Panc1 (cell line): ENCODE measurements at regions not wholly inside any gene's neighbourhood (a gene's known extent, or its start where the extent isn't known, plus 50 kb on each side); places are given as distances from the start of the nearest gene placed in this dataset.

Experiments
- ATAC-seq: fragments of 200-7000 bp; cut with Tn5 transposase; 2 replicates; pipeline ENCODE4 v1.9.1; 2020; ENCODE audit warnings: mild to moderate bottlenecking, moderate library complexity
- BruUV-seq: library from RNA; stranded (reverse); fragments of 400-500 nt; replicated peaks from 2 replicates; lab custom pipeline; 2021; lab: Mats Ljungman, UMichigan
- CTCF ChIA-PET: fragments of 300-600 bp; sonication (Branson Sonifier 250); formaldehyde crosslinking; loops from one replicate; lab custom pipeline; 2022; ENCODE audit warnings: antibody characterized with exemption; lab: Charles Lee
- POLR2A ChIA-PET: fragments of 300-600 bp; sonication (Branson Sonifier 250); formaldehyde crosslinking; loops from one replicate; lab custom pipeline; 2022; ENCODE audit warnings: antibody characterized with exemption; lab: Charles Lee
- DNase-seq: peaks from one replicate; pipeline ENCODE4 v3.0.0-alpha.2; 2010; ENCODE audit warnings: low read depth, low spot score
- H3K27ac ChIP-seq: 2 replicates; pipeline ENCODE4 v1.5.1; 2011; ENCODE audit warnings: mild to moderate bottlenecking, low read length, inconsistent platforms
- H3K27me3 ChIP-seq: fragments of 200-500 bp; sonication (Bioruptor generic); 2 replicates; pipeline ENCODE4 v1.6.0; 2014; ENCODE audit warnings: low read length, inconsistent platforms; ENCODE audit not compliant: control insufficient read depth, insufficient read depth
- H3K36me3 ChIP-seq: fragments of 200-500 bp; sonication (Bioruptor generic); 2 replicates; pipeline ENCODE4 v1.5.1; 2014; ENCODE audit warnings: inconsistent platforms, mild to moderate bottlenecking, low read length, moderate library complexity; ENCODE audit not compliant: control insufficient read depth, insufficient read depth
- H3K4me1 ChIP-seq: 2 replicates; pipeline ENCODE4 v1.5.1; 2011; ENCODE audit warnings: inconsistent platforms, mild to moderate bottlenecking, low read length, moderate library complexity; ENCODE audit not compliant: control insufficient read depth, insufficient read depth
- H3K4me3 ChIP-seq, 2 experiments: 2 replicates each; pipeline ENCODE4 v1.5.1; 2011 to 2012; ENCODE audit warnings: low read depth in 2 of 2, low read length in 2 of 2, mild to moderate bottlenecking in 2 of 2, inconsistent platforms in 1 of 2, moderate library complexity in 1 of 2
- H3K9me3 ChIP-seq: fragments of 200-500 bp; sonication (Bioruptor generic); 2 replicates; pipeline ENCODE4 v1.5.1; 2014; ENCODE audit warnings: low read depth, mild to moderate bottlenecking, inconsistent platforms, low read length, moderate library complexity; ENCODE audit not compliant: control insufficient read depth, insufficient read depth
- CTCF ChIP-seq: fragments of 450-650 bp; IDR thresholded peaks from 2 replicates; pipeline ENCODE4 v1.5.1; 2017; ENCODE audit warnings: mild to moderate bottlenecking
- POLR2AphosphoS5 ChIP-seq: IDR thresholded peaks from 2 replicates; pipeline ENCODE4 v1.6.1; 2012; ENCODE audit warnings: mild to moderate bottlenecking, low read depth, low read length, moderate library complexity
- REST ChIP-seq, 2 experiments: IDR thresholded peaks; 2 replicates each; pipeline ENCODE4 v1.6.1; 2011 to 2012; ENCODE audit warnings: low read depth in 2 of 2, control low read depth in 1 of 2, low read length in 1 of 2, mild to moderate bottlenecking in 1 of 2, moderate library complexity in 1 of 2; ENCODE audit not compliant: insufficient read depth in 1 of 2
- SIN3A ChIP-seq: IDR thresholded peaks from 2 replicates; pipeline ENCODE4 v1.6.1; 2012; ENCODE audit warnings: low read depth, mild to moderate bottlenecking, low read length, moderate library complexity, borderline replicate concordance; ENCODE audit not compliant: insufficient read depth
- TCF7L2 ChIP-seq: IDR thresholded peaks from 2 replicates; pipeline ENCODE4 v1.6.1; 2011; ENCODE audit warnings: mild to moderate bottlenecking, low read depth, low read length, inconsistent platforms
- in situ Hi-C: cut with HindIII; loops from 2 replicates; pipeline ENCODE4 v1.10.0; 2016; ENCODE audit warnings: low sequenced_read_pairs, low pct_unique_long_range_greater_than_20kb
- intact Hi-C: fragments of 100-400 bp; cut with micrococcal nuclease; formaldehyde crosslinking; loops from one replicate; pipeline ENCODE4 v1.10.0; 2022; ENCODE audit not compliant: unreplicated experiment

- ChIA-PET CTCF (no interaction called here), POLR2A (no interaction called here)
- no peak for ATAC-seq
- no peaks in the 10 kb centered on the region for H3K27me3 ChIP-seq
- intact Hi-C loops, result no loop called here
- DNase-seq, result no peak
- H3K4me1 ChIP-seq, result no peaks in the 10 kb centered on the region; the same call in 1 of the 2 replicates
- no TSS peak for BruUV-seq
- in situ Hi-C loops, result no loop called here
- no peak overlapping the region for H3K4me3 ChIP-seq
- no peak overlapping the region for H3K27ac ChIP-seq
- no peaks in the 10 kb centered on the region for H3K9me3 ChIP-seq
- no peaks in the 10 kb centered on the region for H3K36me3 ChIP-seq
- TF ChIP-seq CTCF (no peak), SIN3A (no peak), POLR2AphosphoS5 (no peak), TCF7L2 (no peak), REST (IDR thresholded peaks at IDR 0.05; ENCODE audit: insufficient read depth in 1 of 2, low read depth in 2 of 2, low read length in 1 of 2) (no peak)
Measured at GRCh38 chr5:39775797-39776365, 351.1 kb upstream of the DAB2 start.

DNA sequence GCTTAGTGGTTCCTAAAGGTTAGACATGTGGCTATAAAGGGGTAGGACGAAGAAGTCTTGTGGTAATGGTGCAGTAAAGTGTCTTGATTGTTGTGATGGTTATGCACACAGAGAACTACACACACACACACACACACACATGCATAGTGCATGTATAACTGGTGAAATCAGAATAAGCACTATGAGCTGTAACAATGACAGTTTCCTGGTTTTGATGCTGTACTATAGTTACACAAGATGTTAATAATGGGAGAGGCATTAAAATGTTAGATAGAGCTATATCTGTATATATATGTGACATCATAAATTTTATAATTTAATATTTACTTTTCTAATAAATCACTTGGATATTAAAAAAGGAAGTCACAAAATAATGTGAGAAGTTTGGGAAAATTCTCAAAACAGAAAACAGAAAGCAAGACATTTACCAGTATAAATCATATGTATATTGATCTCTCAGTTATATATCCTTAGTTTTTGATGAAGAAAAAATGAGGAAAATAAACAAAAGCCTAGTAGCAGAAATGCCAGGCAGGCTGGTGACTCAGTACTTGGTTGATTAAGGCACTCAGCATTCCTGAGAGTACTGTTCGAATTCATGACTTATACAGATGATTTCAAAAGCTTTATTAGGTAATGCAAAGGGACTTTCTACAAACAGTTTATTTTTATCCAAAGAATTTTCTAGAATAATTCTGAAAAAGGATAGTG lies 350.5 kb upstream of the DAB2 start:
- H3K9me3 ChIP-seq, result no peaks in the 10 kb centered on the region
- intact Hi-C loops (no loop called here), in situ Hi-C loops (no loop called here)
- CTCF ChIA-PET, result no interaction called here
- ATAC-seq, result no peak
- POLR2A ChIA-PET, result no interaction called here
- no peak for DNase-seq
- no peaks in the 10 kb centered on the region; the same call in 1 of the 2 replicates for H3K4me1 ChIP-seq
- BruUV-seq, result no TSS peak
- no peaks in the 10 kb centered on the region for H3K27me3 ChIP-seq
- H3K27ac ChIP-seq, result no peak overlapping the region
- no peak overlapping the region for H3K4me3 ChIP-seq
- no peak for TF ChIP-seq TCF7L2
- TF ChIP-seq SIN3A, result no peak
- H3K36me3 ChIP-seq, result no peaks in the 10 kb centered on the region

DNA sequence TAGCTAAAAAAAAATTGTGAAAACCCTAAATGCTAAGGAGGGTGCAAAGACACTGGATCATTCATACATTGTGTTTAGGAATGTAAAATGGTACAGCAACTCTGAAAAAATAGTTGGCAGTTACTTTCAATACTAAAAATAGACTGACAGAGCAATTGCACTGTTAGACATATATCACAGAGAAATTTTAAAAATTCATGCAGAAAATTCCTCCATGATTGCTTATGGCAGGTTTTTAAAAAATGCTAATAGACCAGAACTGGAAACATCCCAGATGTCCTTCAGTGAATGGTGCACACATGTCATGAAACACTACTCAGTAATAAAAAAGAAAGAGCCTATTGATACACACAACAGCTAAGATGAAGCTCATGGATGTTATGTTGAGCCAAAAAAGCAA lies 349.8 kb upstream of the DAB2 start:
- no peaks in the 10 kb centered on the region for H3K9me3 ChIP-seq
- intact Hi-C loops (no loop called here), in situ Hi-C loops (no loop called here)
- no peak for DNase-seq
- no peaks in the 10 kb centered on the region for H3K36me3 ChIP-seq
- no peaks in the 10 kb centered on the region; the same call in 1 of the 2 replicates for H3K4me1 ChIP-seq
- no peaks in the 10 kb centered on the region for H3K27me3 ChIP-seq
- ChIA-PET POLR2A (no interaction called here), CTCF (no interaction called here)
- BruUV-seq, result no TSS peak
- no peak overlapping the region for H3K4me3 ChIP-seq
- TF ChIP-seq REST (IDR thresholded peaks at IDR 0.05; ENCODE audit: insufficient read depth in 1 of 2, low read depth in 2 of 2, low read length in 1 of 2), result no peak
- no peak for TF ChIP-seq SIN3A
- TF ChIP-seq POLR2AphosphoS5, result no peak
- TF ChIP-seq TCF7L2, result no peak
- TF ChIP-seq CTCF, result no peak
- no peak overlapping the region for H3K27ac ChIP-seq
- ATAC-seq, result no peak
